Neural progenitor cell (in vitro differentiated cells): ENCODE measurements at regions not wholly inside any gene's neighbourhood (a gene's known extent, or its start where the extent isn't known, plus 50 kb on each side); places are given as distances from the start of the nearest gene placed in this dataset.

Experiments used
- DNase-seq: peaks from one replicate; pipeline ENCODE4 v3.0.0-alpha.2; 2016; ENCODE audit warnings: low spot score
- H2AFZ ChIP-seq: fragments of 200-600 bp; sonication (generic); replicated peaks from 2 replicates; pipeline ENCODE4 v1.6.1; 2016; ENCODE audit warnings: antibody characterized with exemption
- H3F3A ChIP-seq: fragments of 200-600 bp; sonication (generic); 2 replicates; pipeline ENCODE4 v1.6.1; 2016; ENCODE audit warnings: antibody characterized with exemption, low read depth
- H3K27ac ChIP-seq: fragments of 200-600 bp; sonication (generic); 2 replicates; pipeline ENCODE4 v1.5.1; 2016; ENCODE audit warnings: mild to moderate bottlenecking
- H3K27me3 ChIP-seq: fragments of 200-600 bp; sonication (generic); 2 replicates; pipeline ENCODE4 v1.6.1; 2016; ENCODE audit warnings: mild to moderate bottlenecking, moderate library complexity
- H3K36me3 ChIP-seq: fragments of 200-600 bp; sonication (generic); 2 replicates; pipeline ENCODE4 v1.5.1; 2016
- H3K4me1 ChIP-seq: fragments of 200-600 bp; sonication (generic); 2 replicates; pipeline ENCODE4 v1.6.1; 2016; ENCODE audit warnings: mixed run types
- H3K4me2 ChIP-seq: fragments of 200-600 bp; sonication (generic); 2 replicates; pipeline ENCODE4 v1.6.1; 2016
- H3K4me3 ChIP-seq: fragments of 200-600 bp; sonication (generic); 2 replicates; pipeline ENCODE4 v1.5.1; 2016
- H3K79me2 ChIP-seq: fragments of 200-600 bp; sonication (generic); 2 replicates; pipeline ENCODE4 v1.6.1; 2016; ENCODE audit warnings: low read depth
- H3K9ac ChIP-seq: fragments of 200-600 bp; sonication (generic); 2 replicates; pipeline ENCODE4 v1.6.1; 2016
- H3K9me3 ChIP-seq: fragments of 200-600 bp; sonication (generic); 2 replicates; pipeline ENCODE4 v1.5.1; 2016; ENCODE audit warnings: low read depth
- H4K20me1 ChIP-seq: fragments of 200-600 bp; sonication (generic); 2 replicates; pipeline ENCODE4 v1.6.1; 2016; ENCODE audit warnings: low read depth
- H3K27ac Mint-ChIP-seq: 3 replicates; pipeline ENCODE4 v1.8.0; 2021; ENCODE audit warnings: mixed read lengths
- H3K27me3 Mint-ChIP-seq: 2 replicates; pipeline ENCODE4 v1.8.0; 2022; ENCODE audit warnings: low read depth, mild to moderate bottlenecking, inconsistent platforms, moderate library complexity, mixed read lengths; ENCODE audit not compliant: insufficient read depth
- H3K36me3 Mint-ChIP-seq: 3 replicates; pipeline ENCODE4 v1.8.0; 2021; ENCODE audit warnings: mixed read lengths
- H3K4me1 Mint-ChIP-seq: 3 replicates; pipeline ENCODE4 v1.8.0; 2021; ENCODE audit warnings: mixed read lengths
- H3K4me3 Mint-ChIP-seq: 3 replicates; pipeline ENCODE4 v1.8.0; 2021; ENCODE audit warnings: mild to moderate bottlenecking, moderate library complexity, mixed read lengths
- H3K9me3 Mint-ChIP-seq: 3 replicates; pipeline ENCODE4 v1.8.0; 2020; ENCODE audit warnings: mixed read lengths
- CTCF ChIP-seq: fragments of 200-600 bp; sonication (generic); IDR thresholded peaks from 2 replicates; pipeline ENCODE4 v1.5.1; 2017; ENCODE audit warnings: antibody characterized with exemption, mild to moderate bottlenecking
- EZH2 ChIP-seq: fragments of 200-600 bp; sonication (generic); IDR thresholded peaks from 2 replicates; pipeline ENCODE4 v1.6.1; 2017; ENCODE audit warnings: antibody characterized with exemption, mild to moderate bottlenecking, moderate library complexity
- EZH2phosphoT487 ChIP-seq: fragments of 200-600 bp; sonication (generic); IDR thresholded peaks from 2 replicates; pipeline ENCODE4 v1.6.1; 2017; ENCODE audit warnings: antibody characterized with exemption

- H3K27ac Mint-ChIP-seq, result no peak overlapping the region
- Histone ChIP-seq H3K9ac (no peak overlapping the region), H3K4me1 (no peaks in the 10 kb centered on the region), H3K9me3 (peaks cover 4% of the 10 kb centered on the region), H2AFZ (no peak overlapping the region), H3K27ac (no peak overlapping the region), H3K79me2 (no peaks in the 10 kb centered on the region), H3K27me3 (no peaks in the 10 kb centered on the region), H3K4me2 (no peak overlapping the region), H3K4me3 (no peak overlapping the region), H3K36me3 (no peaks in the 10 kb centered on the region), H4K20me1 (no peaks in the 10 kb centered on the region), H3F3A (no peaks in the 10 kb centered on the region)
- DNase-seq, result no peak
- peaks cover 24% of the 10 kb centered on the region for H3K9me3 Mint-ChIP-seq
- TF ChIP-seq EZH2phosphoT487, result no peak
- no peak for TF ChIP-seq CTCF
- no peak for TF ChIP-seq EZH2
- peaks cover 2% of the 10 kb centered on the region for H3K27me3 Mint-ChIP-seq
- no peaks in the 10 kb centered on the region for H3K36me3 Mint-ChIP-seq
- no peak overlapping the region for H3K4me3 Mint-ChIP-seq
- H3K4me1 Mint-ChIP-seq, result no peaks in the 10 kb centered on the region
Observed at GRCh38 chr12:44961887-44962286, 85.8 kb upstream of the NELL2 start.

GRCh38 chr12:44960856-44961255 lies 84.7 kb upstream of the NELL2 start:
- Mint-ChIP-seq H3K36me3 (no peaks in the 10 kb centered on the region), H3K9me3 (peaks cover 15% of the 10 kb centered on the region), H3K27me3 (peaks cover 2% of the 10 kb centered on the region), H3K4me1 (no peaks in the 10 kb centered on the region), H3K27ac (no peak overlapping the region), H3K4me3 (no peak overlapping the region)
- Histone ChIP-seq H3K4me3 (no peak overlapping the region), H3K27ac (no peak overlapping the region), H4K20me1 (no peaks in the 10 kb centered on the region), H3K79me2 (no peaks in the 10 kb centered on the region), H3K4me1 (no peaks in the 10 kb centered on the region), H3K27me3 (no peaks in the 10 kb centered on the region), H3K9ac (no peak overlapping the region), H2AFZ (no peak overlapping the region), H3K36me3 (no peaks in the 10 kb centered on the region), H3K4me2 (no peak overlapping the region), H3K9me3 (peaks cover 4% of the 10 kb centered on the region), H3F3A (no peaks in the 10 kb centered on the region)
- DNase-seq, result peak; percentile 44
- TF ChIP-seq EZH2phosphoT487 (no peak), EZH2 (no peak), CTCF (peak; percentile 32)

GRCh38 chr12:44960423-44960822 lies 84.3 kb upstream of the NELL2 start:
- Mint-ChIP-seq H3K9me3 (peaks cover 11% of the 10 kb centered on the region), H3K4me3 (no peak overlapping the region), H3K4me1 (no peaks in the 10 kb centered on the region), H3K27ac (no peak overlapping the region), H3K27me3 (peaks cover 2% of the 10 kb centered on the region), H3K36me3 (no peaks in the 10 kb centered on the region)
- Histone ChIP-seq H2AFZ (no peak overlapping the region), H3K9ac (no peak overlapping the region), H3K4me1 (no peaks in the 10 kb centered on the region), H3K79me2 (no peaks in the 10 kb centered on the region), H3K4me2 (no peak overlapping the region), H3K4me3 (no peak overlapping the region), H3K27me3 (no peaks in the 10 kb centered on the region), H3F3A (no peaks in the 10 kb centered on the region), H3K9me3 (no peaks in the 10 kb centered on the region), H4K20me1 (no peaks in the 10 kb centered on the region), H3K27ac (no peak overlapping the region), H3K36me3 (no peaks in the 10 kb centered on the region)
- TF ChIP-seq EZH2phosphoT487 (no peak), EZH2 (no peak), CTCF (no peak)
- no peak for DNase-seq
